SJSA1 (cell line): ENCODE measurements at regions not wholly inside any gene's neighbourhood (a gene's known extent, or its start where the extent isn't known, plus 50 kb on each side); places are given as distances from the start of the nearest gene placed in this dataset.

Source experiments
- DNase-seq, 2 experiments: peaks; one replicate each; pipeline ENCODE4 v3.0.0-alpha.2; 2015 to 2020; ENCODE audit warnings: low spot score in 2 of 2, low read depth in 1 of 2
- H3K27ac ChIP-seq: fragments of 250-450 bp; sonication (Bioruptor Pico); 2 replicates; pipeline ENCODE4 v1.5.1; 2020; ENCODE audit warnings: mild to moderate bottlenecking, moderate library complexity
- H3K27me3 ChIP-seq: fragments of 250-450 bp; sonication (Bioruptor Pico); replicated peaks from 2 replicates; pipeline ENCODE4 v1.5.1; 2020; ENCODE audit warnings: mild to moderate bottlenecking, moderate library complexity
- H3K36me3 ChIP-seq: fragments of 250-450 bp; sonication (Bioruptor Pico); 2 replicates; pipeline ENCODE4 v1.5.1; 2020; ENCODE audit warnings: mild to moderate bottlenecking
- H3K4me1 ChIP-seq: fragments of 250-450 bp; sonication (Bioruptor Pico); replicated peaks from 2 replicates; pipeline ENCODE4 v1.6.1; 2021; ENCODE audit warnings: mild to moderate bottlenecking
- H3K4me3 ChIP-seq: fragments of 250-450 bp; sonication (Bioruptor Pico); 2 replicates; pipeline ENCODE4 v1.5.1; 2020; ENCODE audit warnings: mild to moderate bottlenecking
- H3K9me3 ChIP-seq: fragments of 250-450 bp; sonication (Bioruptor Pico); replicated peaks from 2 replicates; pipeline ENCODE4 v1.5.1; 2020; ENCODE audit warnings: mild to moderate bottlenecking

- H3K4me1 ChIP-seq, result no peaks in the 10 kb centered on the region
- H3K9me3 ChIP-seq, result no peaks in the 10 kb centered on the region
- no peak overlapping the region for H3K4me3 ChIP-seq
- 0 out of 2 replicates have a peak, but pooled peaks cover 2% of the 10 kb centered on the region for H3K27me3 ChIP-seq
- H3K27ac ChIP-seq, result no peak overlapping the region
- DNase-seq, result no peak
- no peaks in the 10 kb centered on the region for H3K36me3 ChIP-seq
These were observed 143.7 kb upstream of the RNF32 start for GRCh38 chr7:156496865-156497264.

DNA sequence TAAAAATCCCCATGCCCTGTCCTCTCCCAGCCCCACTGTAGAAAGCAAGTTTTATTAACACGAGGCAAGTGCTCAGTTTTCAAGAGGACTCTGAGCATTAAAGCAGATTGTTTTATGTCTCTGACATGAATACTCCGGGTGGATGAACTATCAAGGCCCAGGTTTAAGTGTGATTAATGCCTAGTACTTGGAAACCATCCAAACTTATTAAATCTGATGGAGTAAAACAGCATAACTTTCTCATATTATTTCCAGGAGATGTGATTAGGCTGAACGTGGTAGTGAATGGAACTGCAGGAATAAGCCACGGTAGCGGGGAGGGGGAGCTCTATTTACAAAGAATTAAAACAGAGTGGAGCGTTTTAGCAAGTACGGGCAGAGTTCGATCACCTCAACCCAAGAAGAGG is 144.2 kb upstream of the RNF32 start:
- no peak overlapping the region for H3K27ac ChIP-seq
- H3K27me3 ChIP-seq, result 0 out of 2 replicates have a peak, but pooled peaks cover 2% of the 10 kb centered on the region
- no peaks in the 10 kb centered on the region for H3K4me1 ChIP-seq
- no peaks in the 10 kb centered on the region for H3K9me3 ChIP-seq
- H3K4me3 ChIP-seq, result no peak overlapping the region
- DNase-seq, result no peak
- H3K36me3 ChIP-seq, result no peaks in the 10 kb centered on the region

- H3K4me1 ChIP-seq, result no peaks in the 10 kb centered on the region
- DNase-seq, result no peak
- H3K36me3 ChIP-seq, result no peaks in the 10 kb centered on the region
- no peak overlapping the region for H3K27ac ChIP-seq
- 0 out of 2 replicates have a peak, but pooled peaks cover 2% of the 10 kb centered on the region for H3K27me3 ChIP-seq
- no peaks in the 10 kb centered on the region for H3K9me3 ChIP-seq
- no peak overlapping the region for H3K4me3 ChIP-seq
These were observed 145.6 kb upstream of the RNF32 start for GRCh38 chr7:156494960-156495359.

- H3K27me3 ChIP-seq, result 0 out of 2 replicates have a peak, but pooled peaks cover 2% of the 10 kb centered on the region
- no peaks in the 10 kb centered on the region for H3K36me3 ChIP-seq
- no peaks in the 10 kb centered on the region for H3K4me1 ChIP-seq
- no peak overlapping the region for H3K27ac ChIP-seq
- no peak for DNase-seq
- no peaks in the 10 kb centered on the region for H3K9me3 ChIP-seq
- H3K4me3 ChIP-seq, result no peak overlapping the region
These were observed 146.6 kb upstream of the RNF32 start for GRCh38 chr7:156493942-156494341.

GRCh38 chr7:156492170-156492569 is 148.4 kb upstream of the RNF32 start:
- Histone ChIP-seq H3K27ac (no peak overlapping the region), H3K9me3 (no peaks in the 10 kb centered on the region), H3K4me1 (no peaks in the 10 kb centered on the region), H3K36me3 (no peaks in the 10 kb centered on the region), H3K27me3 (0 out of 2 replicates have a peak, but pooled peaks cover 2% of the 10 kb centered on the region), H3K4me3 (no peak overlapping the region)
- DNase-seq, result no peak

GRCh38 chr7:156491435-156491834 is 149.1 kb upstream of the RNF32 start:
- no peaks in the 10 kb centered on the region for H3K36me3 ChIP-seq
- H3K9me3 ChIP-seq, result no peaks in the 10 kb centered on the region
- H3K27ac ChIP-seq, result no peak overlapping the region
- H3K27me3 ChIP-seq, result 0 out of 2 replicates have a peak, but pooled peaks cover 2% of the 10 kb centered on the region
- H3K4me3 ChIP-seq, result no peak overlapping the region
- H3K4me1 ChIP-seq, result no peaks in the 10 kb centered on the region
- no peak for DNase-seq

- H3K4me1 ChIP-seq, result no peaks in the 10 kb centered on the region
- H3K27me3 ChIP-seq, result 0 out of 2 replicates have a peak, but pooled peaks cover 2% of the 10 kb centered on the region
- no peaks in the 10 kb centered on the region for H3K36me3 ChIP-seq
- no peak overlapping the region for H3K4me3 ChIP-seq
- H3K27ac ChIP-seq, result no peak overlapping the region
- no peak for DNase-seq
- H3K9me3 ChIP-seq, result no peaks in the 10 kb centered on the region
These were observed 150.4 kb upstream of the RNF32 start for GRCh38 chr7:156490021-156490800.

GRCh38 chr7:156487811-156488533 is 152.6 kb upstream of the RNF32 start:
- no peak overlapping the region for H3K27ac ChIP-seq
- no peaks in the 10 kb centered on the region for H3K27me3 ChIP-seq
- no peak for DNase-seq
- H3K4me3 ChIP-seq, result no peak overlapping the region
- H3K36me3 ChIP-seq, result no peaks in the 10 kb centered on the region
- no peaks in the 10 kb centered on the region for H3K4me1 ChIP-seq
- H3K9me3 ChIP-seq, result no peaks in the 10 kb centered on the region

DNA sequence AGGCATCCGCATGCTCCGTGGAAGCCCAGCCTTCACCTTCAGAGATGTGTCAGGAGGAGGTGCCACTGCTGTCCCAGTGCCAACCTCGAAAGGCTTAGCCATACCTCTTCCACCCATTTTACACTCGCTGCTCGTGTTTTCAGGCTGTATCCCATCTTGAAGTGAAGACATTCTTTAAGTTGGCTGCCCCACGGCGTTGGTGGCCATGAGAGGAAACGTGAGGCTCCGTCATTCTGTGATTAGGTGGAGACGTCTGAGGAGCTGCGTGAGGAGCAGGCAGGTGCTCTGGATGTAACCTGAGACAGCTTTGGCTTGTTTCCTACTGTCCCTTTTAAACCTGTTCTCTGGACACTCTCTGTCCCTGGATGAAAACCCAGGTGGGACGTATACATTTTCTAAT is 159.9 kb upstream of the RNF32 start:
- Histone ChIP-seq H3K4me1 (no peaks in the 10 kb centered on the region), H3K27ac (no peak overlapping the region), H3K36me3 (no peaks in the 10 kb centered on the region), H3K27me3 (no peaks in the 10 kb centered on the region; the same call in 1 of the 2 replicates), H3K4me3 (no peak overlapping the region), H3K9me3 (no peaks in the 10 kb centered on the region)
- DNase-seq, result no peak

GRCh38 chr7:156479596-156479995 is 161.0 kb upstream of the RNF32 start:
- Histone ChIP-seq H3K36me3 (no peaks in the 10 kb centered on the region), H3K4me1 (no peaks in the 10 kb centered on the region), H3K27ac (no peak overlapping the region), H3K4me3 (no peak overlapping the region), H3K9me3 (no peaks in the 10 kb centered on the region), H3K27me3 (no peaks in the 10 kb centered on the region; the same call in 1 of the 2 replicates)
- DNase-seq, result no peak

GRCh38 chr7:156478486-156478885 is 162.1 kb upstream of the RNF32 start:
- Histone ChIP-seq H3K27me3 (peaks cover 2% of the 10 kb centered on the region; the same call in 1 of the 2 replicates), H3K27ac (no peak overlapping the region), H3K4me3 (no peak overlapping the region), H3K36me3 (no peaks in the 10 kb centered on the region), H3K9me3 (no peaks in the 10 kb centered on the region), H3K4me1 (peaks cover 3% of the 10 kb centered on the region)
- DNase-seq, result no peak

- no peak overlapping the region for H3K4me3 ChIP-seq
- H3K4me1 ChIP-seq, result peaks cover 3% of the 10 kb centered on the region
- no peaks in the 10 kb centered on the region for H3K9me3 ChIP-seq
- no peak overlapping the region for H3K27ac ChIP-seq
- H3K36me3 ChIP-seq, result no peaks in the 10 kb centered on the region
- H3K27me3 ChIP-seq, result peaks cover 2% of the 10 kb centered on the region; the same call in 1 of the 2 replicates
- DNase-seq, result no peak
These were observed 164.9 kb upstream of the RNF32 start for GRCh38 chr7:156475666-156476065.

GRCh38 chr7:156475179-156475578 is 165.4 kb upstream of the RNF32 start:
- H3K4me1 ChIP-seq, result peaks cover 3% of the 10 kb centered on the region
- H3K27ac ChIP-seq, result no peak overlapping the region
- H3K9me3 ChIP-seq, result no peaks in the 10 kb centered on the region
- no peak overlapping the region for H3K4me3 ChIP-seq
- H3K36me3 ChIP-seq, result no peaks in the 10 kb centered on the region
- H3K27me3 ChIP-seq, result peaks cover 2% of the 10 kb centered on the region; the same call in 1 of the 2 replicates
- no peak for DNase-seq

- Histone ChIP-seq H3K9me3 (no peaks in the 10 kb centered on the region), H3K4me1 (peaks cover 3% of the 10 kb centered on the region), H3K36me3 (no peaks in the 10 kb centered on the region), H3K27ac (no peak overlapping the region), H3K27me3 (0 out of 2 replicates have a peak, but pooled peaks cover 2% of the 10 kb centered on the region), H3K4me3 (no peak overlapping the region)
- peak in 1 of 2 experiments; percentile 22 for DNase-seq
These were observed 166.3 kb upstream of the RNF32 start for GRCh38 chr7:156474241-156474743.
